ENCODE measurements at regions not wholly inside any gene's neighbourhood (a gene's known extent, or its start where the extent isn't known, plus 50 kb on each side); places are given as distances from the start of the nearest gene placed in this dataset.
"Not testable (repeated sequence)": the region's sequence is repeated elsewhere in the genome, so short reads cannot be mapped to it uniquely, and the experiment has no call there.

DNA sequence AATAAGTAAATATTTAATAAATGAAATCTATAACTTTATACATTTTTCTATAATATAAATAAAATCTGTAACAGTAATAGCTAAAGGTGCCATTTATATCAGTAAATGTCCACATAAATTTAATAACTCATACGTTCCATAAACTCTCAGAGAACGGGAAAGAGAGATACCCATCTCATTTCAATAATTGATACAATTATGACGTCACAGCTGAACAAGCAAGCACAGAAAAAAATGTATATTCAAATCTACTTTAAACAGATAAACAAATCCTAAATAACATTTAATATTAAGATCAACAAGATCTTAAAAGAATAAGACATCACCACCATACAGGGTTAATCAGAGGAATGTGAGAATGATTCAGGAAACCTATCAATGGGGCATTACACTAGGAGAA is 1136.5 kb downstream of the TBC1D22A start:
- no peak for DNase-seq (ENCODE audit: low spot score)
- intact Hi-C loops (cut with DNase I) = no loop called here

DNA sequence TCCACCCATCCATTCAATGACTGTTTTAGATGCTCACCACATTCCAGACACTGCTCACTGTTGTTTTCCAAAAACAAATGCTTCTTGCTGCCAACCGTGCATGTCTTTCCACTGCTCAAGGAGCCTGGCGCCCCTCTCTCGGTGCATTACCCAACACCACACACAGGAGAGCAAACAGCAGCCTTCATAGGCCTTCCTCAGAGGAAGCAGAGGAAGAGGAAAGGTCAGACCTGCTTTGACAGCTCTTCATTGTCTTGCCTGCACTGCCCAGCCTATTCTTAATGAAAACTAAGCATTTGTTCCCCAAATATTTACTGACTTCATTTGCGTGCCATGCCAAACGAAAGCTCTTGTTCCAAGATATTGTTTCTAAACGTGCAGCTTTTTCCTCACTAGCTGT is 1129.2 kb downstream of the TBC1D22A start:
- no peak for DNase-seq (ENCODE audit: low spot score)
- intact Hi-C loops (cut with DNase I) = no loop called here

DNA sequence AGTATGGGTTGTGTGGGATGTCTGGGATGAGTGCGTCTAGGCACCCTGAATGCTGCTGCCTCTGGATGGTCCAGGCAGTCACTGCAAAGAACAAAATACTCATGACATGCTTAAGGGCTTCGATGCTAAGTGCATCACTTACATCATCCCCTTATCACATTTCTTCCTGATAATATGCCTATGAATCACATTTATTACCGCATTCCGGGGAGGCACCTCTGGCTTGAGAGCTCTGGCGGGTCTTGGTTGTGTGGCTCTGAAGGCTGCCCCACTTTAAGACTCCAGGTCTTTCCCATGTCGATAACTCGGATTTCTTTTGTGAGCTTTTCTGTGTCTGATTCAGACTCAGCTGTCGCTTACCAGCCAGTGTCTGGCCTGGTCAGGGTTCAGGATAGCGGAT is 1126.4 kb downstream of the TBC1D22A start:
- intact Hi-C loops (cut with DNase I) = no loop called here
- no peak for DNase-seq (ENCODE audit: low spot score)

GRCh38 chr22:47884775-47885174 is 1122.3 kb downstream of the TBC1D22A start:
- intact Hi-C loops (cut with DNase I) = no loop called here
- peak; percentile 51 for DNase-seq (ENCODE audit: low spot score)

DNA sequence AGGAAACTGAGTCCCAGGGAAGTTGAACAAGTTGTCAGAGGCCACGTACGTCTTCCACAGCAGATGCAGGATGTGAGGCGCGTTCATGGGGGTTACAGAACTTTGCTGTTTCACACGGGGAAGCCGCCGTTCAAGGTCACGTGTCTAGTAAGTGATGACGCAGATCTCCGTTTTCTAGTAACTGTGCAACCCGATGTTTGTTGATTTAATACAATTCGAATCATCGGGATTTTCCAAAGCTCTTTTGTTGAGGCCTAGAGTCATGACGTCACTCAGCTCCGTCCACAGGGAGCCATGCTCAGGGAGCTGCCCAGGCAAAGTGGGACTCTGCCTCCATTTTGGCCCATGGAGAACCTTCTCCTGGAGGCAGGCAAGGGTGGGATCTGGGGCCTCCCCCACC is 1121.8 kb downstream of the TBC1D22A start:
- intact Hi-C loops (cut with DNase I) = no loop called here
- DNase-seq (ENCODE audit: low spot score) = peak; percentile 17

DNA sequence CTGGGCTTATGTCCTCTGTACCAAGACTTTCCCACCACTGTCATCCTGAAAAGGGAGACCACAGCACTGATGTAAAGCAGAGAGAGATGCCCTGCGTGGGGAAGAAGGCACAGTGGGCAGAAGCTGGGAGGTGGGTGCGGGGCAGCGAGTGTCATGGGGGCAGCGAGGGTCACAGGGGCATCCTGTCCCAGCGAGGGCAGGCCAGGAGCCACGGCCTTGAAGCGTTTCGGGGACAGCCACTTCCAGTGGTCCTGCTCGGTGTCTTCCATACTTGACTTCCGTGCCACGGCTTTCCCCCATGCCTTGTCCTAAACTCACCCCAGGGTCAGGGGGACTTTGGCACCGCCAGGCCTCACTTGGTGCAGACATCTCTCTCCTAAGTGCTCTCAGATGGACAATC is 1121.3 kb downstream of the TBC1D22A start:
- DNase-seq (ENCODE audit: low spot score) = peak; percentile 70
- intact Hi-C loops (cut with DNase I) = loop anchor here in 1 of 2 donors (1.0 kb wide), 1 partner anchor 48 kb away; no protein-coding TSS in a partner anchor

DNA sequence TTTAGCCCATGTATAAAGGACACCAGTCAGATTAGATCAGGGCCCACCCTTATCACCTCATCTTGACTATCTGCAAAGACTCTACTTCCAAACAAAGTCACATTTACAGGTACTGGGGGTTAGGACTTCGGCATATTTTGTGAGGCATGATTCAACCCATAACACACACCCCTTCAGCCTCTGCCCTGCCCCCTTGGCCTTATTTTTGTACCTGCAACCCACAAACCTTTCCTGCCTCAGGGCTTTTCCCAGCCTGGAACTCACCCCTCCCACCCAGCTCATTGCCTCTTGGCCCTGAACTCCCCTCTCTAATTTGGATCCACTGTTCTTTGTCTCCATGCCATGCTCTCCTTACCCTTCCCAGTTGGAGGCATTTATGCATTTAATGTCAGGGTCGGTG is 1116.9 kb downstream of the TBC1D22A start:
- intact Hi-C loops (cut with DNase I) = no loop called here
- no peak for DNase-seq (ENCODE audit: low spot score)

DNA sequence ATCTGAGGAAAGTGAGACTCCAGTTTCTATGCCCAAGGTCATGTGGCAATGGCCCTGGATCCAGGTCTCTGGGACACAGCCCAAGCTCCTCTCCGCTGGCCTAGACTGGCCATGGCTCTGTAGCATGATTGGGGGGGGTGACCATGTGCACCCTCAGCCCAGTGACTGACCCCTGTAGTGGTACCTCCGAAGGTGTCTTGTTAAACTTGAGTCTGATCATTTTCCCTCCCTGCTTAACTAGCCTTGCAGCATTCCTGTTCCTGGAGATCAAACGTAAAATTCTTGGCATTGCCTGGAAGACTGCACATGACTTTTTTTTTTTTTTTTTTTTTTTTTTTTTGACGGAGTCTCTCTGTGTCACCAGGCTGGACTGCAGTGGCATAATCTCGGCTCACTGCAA is 1116.0 kb downstream of the TBC1D22A start:
- DNase-seq (ENCODE audit: low spot score) = no peak
- intact Hi-C loops (cut with DNase I) = no loop called here

DNA sequence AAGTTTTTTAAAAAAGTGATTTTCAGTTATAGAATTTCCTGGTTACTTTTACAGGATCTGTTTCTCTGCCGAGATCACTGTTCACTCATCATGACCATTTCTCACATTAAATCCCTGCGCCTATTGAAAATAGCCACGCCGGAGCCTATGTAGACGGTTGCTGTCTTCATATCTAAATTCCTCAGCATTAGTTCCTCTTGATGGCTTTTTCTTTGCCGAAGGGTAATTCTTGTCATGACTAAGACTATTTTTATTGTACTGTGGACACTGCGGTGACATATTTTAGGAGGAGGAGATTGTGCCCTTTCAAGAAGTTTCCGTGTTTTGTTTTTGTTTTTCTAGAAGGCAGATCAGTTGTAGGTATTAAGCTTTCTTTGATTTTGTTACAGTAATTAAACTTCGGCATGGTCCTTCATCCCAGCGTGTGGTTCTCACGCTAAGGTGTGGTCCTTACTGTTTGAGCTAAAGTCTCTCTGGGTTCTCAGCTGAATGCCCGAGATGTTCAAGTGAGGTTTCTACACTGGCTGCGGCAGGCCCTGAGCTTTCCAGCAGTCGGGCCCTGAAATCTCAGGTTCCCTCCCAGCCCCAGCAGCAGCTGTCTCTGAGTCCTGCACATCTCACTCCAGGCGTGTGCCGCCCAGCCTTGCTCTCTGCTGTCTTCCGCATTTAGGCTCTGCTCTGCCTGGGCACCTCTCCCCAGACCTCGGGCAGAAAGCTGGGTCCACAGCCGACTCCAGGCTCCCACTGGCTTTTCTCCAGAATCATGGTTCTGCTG is 1110.5 kb downstream of the TBC1D22A start:
- no peak for DNase-seq (ENCODE audit: low spot score)
- intact Hi-C loops (cut with DNase I) = no loop called here

DNA sequence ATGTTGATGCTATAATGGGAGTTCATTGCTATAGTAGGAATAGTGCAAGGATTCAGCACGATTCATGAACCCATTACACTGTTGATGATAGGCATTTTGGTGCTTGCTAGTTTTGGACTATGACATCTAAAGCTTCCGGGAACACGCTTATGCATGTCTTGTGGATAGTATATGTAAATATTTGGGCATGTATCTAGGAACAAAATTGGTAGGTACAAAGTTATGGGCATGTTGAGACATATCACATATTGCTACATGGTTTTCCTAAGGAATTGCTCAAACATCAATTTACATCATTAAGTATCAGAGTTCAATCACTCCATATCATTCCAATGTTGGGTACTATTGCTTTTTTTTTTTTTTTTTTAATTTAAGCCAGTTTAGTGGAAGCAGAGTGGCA is 1103.2 kb downstream of the TBC1D22A start:
- no peak for DNase-seq (ENCODE audit: low spot score)
- intact Hi-C loops (cut with DNase I) = no loop called here

GRCh38 chr22:47862394-47862793 is 1099.9 kb downstream of the TBC1D22A start:
- intact Hi-C loops (cut with DNase I) = no loop called here
- no peak for DNase-seq (ENCODE audit: low spot score)

GRCh38 chr22:47860907-47861306 is 1098.5 kb downstream of the TBC1D22A start:
- DNase-seq (ENCODE audit: low spot score); intact Hi-C loops (cut with DNase I): not testable (repeated sequence)

GRCh38 chr22:47859881-47860525 is 1097.6 kb downstream of the TBC1D22A start:
- intact Hi-C loops (cut with DNase I) = no loop called here
- no peak for DNase-seq (ENCODE audit: low spot score)

GRCh38 chr22:47858773-47859306 is 1096.4 kb downstream of the TBC1D22A start:
- intact Hi-C loops (cut with DNase I) = no loop called here
- DNase-seq (ENCODE audit: low spot score) = no peak

- no peak for DNase-seq (ENCODE audit: low spot score)
- intact Hi-C loops (cut with DNase I) = no loop called here
These were observed 1092.2 kb downstream of the TBC1D22A start for GRCh38 chr22:47854680-47855079.

- intact Hi-C loops (cut with DNase I) = no loop called here
These were observed 1091.8 kb downstream of the TBC1D22A start for GRCh38 chr22:47854251-47854650.

DNA sequence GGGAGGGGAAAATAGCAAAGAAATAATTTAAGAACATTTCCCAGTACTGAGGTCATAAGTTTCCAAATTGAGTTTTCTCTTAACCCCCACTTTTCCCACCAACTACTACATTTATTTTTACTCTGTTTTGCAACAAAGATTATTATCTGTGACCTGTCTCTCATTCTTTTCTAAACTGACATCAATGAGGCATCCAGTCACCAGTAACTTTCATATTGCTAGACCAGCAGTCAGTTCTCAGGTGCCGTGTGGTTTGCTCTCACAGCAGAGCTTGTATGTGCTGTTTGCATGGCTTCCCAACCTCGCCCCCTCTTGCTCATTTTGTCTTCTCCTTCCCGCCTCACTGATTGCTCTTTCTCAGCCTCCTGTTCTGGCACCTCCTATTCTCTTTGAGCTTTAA is 1091.3 kb downstream of the TBC1D22A start:
- intact Hi-C loops (cut with DNase I) = no loop called here
- no peak for DNase-seq (ENCODE audit: low spot score)

More at GRCh38 chr22:47854251-47854650, 1091.8 kb downstream of the TBC1D22A start:
- DNase-seq (ENCODE audit: low spot score) = no peak

GRCh38 chr22:47851586-47851985 is 1089.1 kb downstream of the TBC1D22A start:
- intact Hi-C loops (cut with DNase I) = no loop called here
- no peak for DNase-seq (ENCODE audit: low spot score)

- DNase-seq (ENCODE audit: low spot score) = no peak
These were observed 1088.2 kb downstream of the TBC1D22A start for GRCh38 chr22:47850644-47851151.

GRCh38 chr22:47849576-47849975 is 1087.1 kb downstream of the TBC1D22A start:
- no peak for DNase-seq (ENCODE audit: low spot score)
- intact Hi-C loops (cut with DNase I) = no loop called here

More at GRCh38 chr22:47850644-47851151, 1088.2 kb downstream of the TBC1D22A start:
- intact Hi-C loops (cut with DNase I) = no loop called here
